ENCODE measurements at regions not wholly inside any gene's neighbourhood (a gene's known extent, or its start where the extent isn't known, plus 50 kb on each side); places are given as distances from the start of the nearest gene placed in this dataset.

- TF ChIP-seq POLR2A (IDR thresholded peaks at IDR 0.05; ENCODE audit: low read depth, low read length) = no peak
- TF ChIP-seq TAF1 (IDR thresholded peaks at IDR 0.05; ENCODE audit: borderline replicate concordance, low read depth, low read length) = no peak
These were observed 50.5 kb upstream of the IRS2 start for GRCh38 chr13:109836629-109837607.

Measured in GM12892 (cell line).